ENCODE measurements at regions not wholly inside any gene's neighbourhood (a gene's known extent, or its start where the extent isn't known, plus 50 kb on each side); places are given as distances from the start of the nearest gene placed in this dataset.

DNA sequence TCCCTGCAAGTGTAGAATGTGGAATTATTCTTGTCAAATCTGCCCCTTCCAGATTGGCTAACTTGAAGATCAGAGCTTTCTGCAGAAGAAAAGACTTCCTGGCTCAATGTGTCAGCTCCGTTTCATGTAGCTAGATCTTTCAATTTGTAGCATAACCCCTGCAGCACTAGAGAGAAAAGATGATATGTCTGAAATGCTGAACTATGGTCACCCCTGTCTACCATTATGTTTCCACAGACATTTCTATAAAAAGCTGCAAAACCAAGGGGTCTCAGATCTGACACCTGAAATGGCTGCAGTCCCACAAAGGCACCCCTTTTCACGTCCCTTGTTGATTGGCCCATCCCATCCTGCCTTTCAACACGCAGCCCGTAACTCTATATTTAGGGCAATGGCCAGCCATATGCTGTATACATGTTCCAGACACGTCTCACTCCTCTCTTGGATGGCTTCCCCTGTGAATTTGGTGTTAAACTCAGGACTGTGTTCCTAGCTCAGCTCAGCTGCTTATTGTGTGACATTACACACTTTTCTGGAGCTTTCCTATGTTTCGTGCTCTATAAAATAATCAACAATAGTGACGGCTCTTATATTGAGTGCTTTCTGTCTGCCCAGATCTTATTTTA is 648.6 kb upstream of the CELF2 start:
- Histone ChIP-seq H3K36me3 (no peaks in the 10 kb centered on the region), H3K9me3 (no peaks in the 10 kb centered on the region), H3K27me3 (no peaks in the 10 kb centered on the region), H3K4me3 (no peak overlapping the region)
- no peak for DNase-seq

DNA sequence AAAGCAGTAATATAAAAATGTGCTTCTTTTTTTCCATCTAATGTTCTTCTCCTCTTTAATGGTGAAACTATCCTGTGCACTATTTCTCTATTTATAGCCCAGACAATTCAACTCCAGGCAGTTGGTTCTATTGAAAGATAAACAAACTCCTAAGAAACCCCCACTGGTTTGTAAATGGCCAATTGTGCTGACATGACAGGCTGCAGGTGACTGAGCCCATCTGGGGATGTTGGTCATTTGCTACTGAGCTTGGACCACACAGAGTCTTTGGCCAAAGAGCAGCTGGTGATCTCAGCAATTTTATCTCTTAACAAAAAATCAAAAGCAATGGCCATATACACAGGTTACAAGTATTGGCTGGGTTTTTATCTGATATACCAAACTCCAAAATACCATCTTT is 631.8 kb upstream of the CELF2 start:
- Histone ChIP-seq H3K36me3 (no peaks in the 10 kb centered on the region), H3K27me3 (no peaks in the 10 kb centered on the region), H3K4me3 (no peak overlapping the region), H3K9me3 (no peaks in the 10 kb centered on the region; the same call in 1 of the 2 replicates)
- DNase-seq, result no peak

- no peak for DNase-seq
- H3K9me3 ChIP-seq, result no peaks in the 10 kb centered on the region; the same call in 1 of the 2 replicates
- no peaks in the 10 kb centered on the region for H3K27me3 ChIP-seq
- no peaks in the 10 kb centered on the region for H3K36me3 ChIP-seq
- no peak overlapping the region for H3K4me3 ChIP-seq
Measured at GRCh38 chr10:10389182-10389581, 628.5 kb upstream of the CELF2 start.

DNA sequence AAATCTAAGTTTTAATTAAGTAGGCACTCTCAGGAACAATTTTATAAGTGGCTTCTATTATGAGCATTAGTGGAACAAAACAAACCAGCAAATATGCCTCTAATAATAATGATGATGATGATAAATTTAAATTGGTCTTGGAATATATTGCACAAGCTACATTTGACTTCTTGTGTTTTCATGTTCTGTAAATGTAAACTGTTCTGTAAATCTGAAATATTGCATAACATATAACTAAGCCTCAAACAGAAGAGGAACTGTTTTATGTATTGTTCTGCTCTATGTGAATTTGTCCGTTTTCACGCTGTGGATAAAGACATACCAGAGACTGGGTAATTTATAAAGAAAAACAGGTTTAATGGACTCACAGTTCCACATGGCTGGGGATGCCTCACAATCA is 625.2 kb upstream of the CELF2 start:
- no peak for DNase-seq
- Histone ChIP-seq H3K36me3 (no peaks in the 10 kb centered on the region), H3K4me3 (no peak overlapping the region), H3K9me3 (no peaks in the 10 kb centered on the region), H3K27me3 (no peaks in the 10 kb centered on the region)

DNA sequence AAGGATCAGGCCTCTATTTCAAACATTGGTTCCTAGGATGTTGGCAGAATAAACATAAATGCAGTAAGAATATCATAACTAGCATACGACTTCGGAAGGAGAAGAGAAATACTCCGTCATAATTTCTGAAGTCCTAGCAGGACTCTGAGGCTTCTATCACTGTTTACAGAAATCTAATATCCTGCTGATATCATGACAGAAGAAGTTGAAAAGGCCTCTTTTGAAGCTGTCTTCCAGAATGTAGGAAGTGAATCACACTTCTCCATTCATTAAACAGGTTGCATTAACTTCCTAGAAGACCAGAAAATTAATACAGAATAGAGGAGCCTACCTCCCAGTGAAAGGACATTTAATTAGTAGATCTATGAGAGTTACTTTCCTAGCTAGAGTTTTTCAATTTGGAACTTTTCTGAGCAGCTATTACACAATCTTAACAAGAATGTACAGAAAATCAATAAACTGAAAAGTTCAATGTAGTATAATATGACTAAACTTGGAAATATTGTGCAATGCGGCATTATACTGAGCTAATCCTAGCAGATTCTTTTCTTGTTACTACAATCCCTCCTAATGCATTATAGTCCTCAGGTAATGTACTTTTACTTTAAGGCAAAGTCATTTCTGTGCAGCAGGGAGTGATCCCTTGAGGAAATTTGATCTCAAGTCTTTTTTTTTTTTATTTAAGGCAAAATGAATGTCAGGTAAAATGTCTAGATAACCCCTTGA is 622.6 kb upstream of the CELF2 start:
- no peak overlapping the region for H3K4me3 ChIP-seq
- H3K36me3 ChIP-seq, result no peaks in the 10 kb centered on the region
- DNase-seq, result no peak
- no peaks in the 10 kb centered on the region for H3K27me3 ChIP-seq
- no peaks in the 10 kb centered on the region for H3K9me3 ChIP-seq

- H3K9me3 ChIP-seq, result no peaks in the 10 kb centered on the region
- H3K36me3 ChIP-seq, result no peaks in the 10 kb centered on the region
- DNase-seq, result peak; percentile 4
- no peaks in the 10 kb centered on the region for H3K27me3 ChIP-seq
- H3K4me3 ChIP-seq, result no peak overlapping the region
Measured at GRCh38 chr10:10396601-10397000, 621.1 kb upstream of the CELF2 start.

DNA sequence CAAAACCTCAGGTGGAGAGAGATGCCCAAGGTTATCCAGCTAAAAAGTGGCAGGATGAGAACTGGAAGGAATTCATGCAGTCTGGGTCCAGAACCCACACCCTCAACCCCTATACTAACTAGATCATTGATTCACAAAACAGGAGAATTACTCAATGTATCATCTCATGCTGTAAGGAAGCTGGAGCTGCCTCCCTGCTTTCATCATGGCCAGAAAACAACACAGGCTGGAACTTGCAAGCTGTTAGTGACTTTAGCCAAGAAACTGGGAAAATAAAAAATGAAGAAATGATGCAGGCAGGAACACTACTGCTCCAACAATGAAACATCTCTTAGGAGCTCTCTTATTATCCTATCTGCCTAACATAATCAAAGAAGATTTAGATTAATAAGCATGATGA is 619.8 kb upstream of the CELF2 start:
- no peaks in the 10 kb centered on the region for H3K27me3 ChIP-seq
- no peak for DNase-seq
- no peaks in the 10 kb centered on the region for H3K36me3 ChIP-seq
- H3K4me3 ChIP-seq, result no peak overlapping the region
- no peaks in the 10 kb centered on the region for H3K9me3 ChIP-seq

- Histone ChIP-seq H3K4me3 (no peak overlapping the region), H3K27me3 (no peaks in the 10 kb centered on the region), H3K36me3 (no peaks in the 10 kb centered on the region), H3K9me3 (no peaks in the 10 kb centered on the region)
- DNase-seq, result no peak
Measured at GRCh38 chr10:10403762-10404161, 613.9 kb upstream of the CELF2 start.

DNA sequence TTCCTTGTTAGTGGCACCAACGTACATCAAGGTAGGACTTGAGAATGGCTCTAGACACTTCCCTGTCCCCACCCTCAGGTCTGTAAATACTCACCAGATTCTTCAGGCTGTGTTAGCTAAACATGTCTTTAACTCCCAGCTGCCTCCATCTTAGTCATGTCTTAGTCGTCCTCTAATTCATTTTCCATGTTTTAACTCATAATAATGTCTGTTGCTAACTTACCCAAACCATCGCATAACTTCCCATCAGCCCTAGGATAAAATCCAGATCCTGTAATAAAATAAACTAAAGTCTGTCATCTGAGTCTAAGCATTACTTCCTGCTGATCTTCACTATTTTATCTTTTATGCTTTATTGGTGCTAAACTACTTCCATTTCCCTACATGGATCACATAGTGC is 600.0 kb upstream of the CELF2 start:
- Histone ChIP-seq H3K27me3 (no peaks in the 10 kb centered on the region), H3K36me3 (no peaks in the 10 kb centered on the region), H3K4me3 (no peak overlapping the region), H3K9me3 (no peaks in the 10 kb centered on the region)
- no peak for DNase-seq

DNA sequence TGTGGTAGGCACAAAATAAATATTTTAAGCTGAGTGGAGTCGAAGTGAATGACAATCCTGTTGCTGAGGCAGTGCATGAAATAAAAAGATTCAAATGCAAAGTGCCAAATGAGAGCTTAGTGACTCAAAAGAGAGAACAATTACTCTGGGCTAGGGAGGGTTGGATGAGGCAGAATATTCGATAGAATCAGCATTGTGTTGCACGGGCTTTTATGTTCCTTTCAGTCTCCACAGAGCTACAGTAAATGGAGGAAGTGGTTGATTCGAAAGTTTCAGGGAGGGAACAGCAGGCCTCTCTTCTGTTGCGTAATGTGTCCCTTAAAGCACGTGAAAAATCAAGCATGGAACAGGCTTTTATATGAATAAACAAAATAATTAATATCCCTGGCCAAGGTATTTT is 599.3 kb upstream of the CELF2 start:
- Histone ChIP-seq H3K9me3 (no peaks in the 10 kb centered on the region), H3K4me3 (no peak overlapping the region), H3K27me3 (no peaks in the 10 kb centered on the region), H3K36me3 (no peaks in the 10 kb centered on the region)
- DNase-seq, result no peak

DNA sequence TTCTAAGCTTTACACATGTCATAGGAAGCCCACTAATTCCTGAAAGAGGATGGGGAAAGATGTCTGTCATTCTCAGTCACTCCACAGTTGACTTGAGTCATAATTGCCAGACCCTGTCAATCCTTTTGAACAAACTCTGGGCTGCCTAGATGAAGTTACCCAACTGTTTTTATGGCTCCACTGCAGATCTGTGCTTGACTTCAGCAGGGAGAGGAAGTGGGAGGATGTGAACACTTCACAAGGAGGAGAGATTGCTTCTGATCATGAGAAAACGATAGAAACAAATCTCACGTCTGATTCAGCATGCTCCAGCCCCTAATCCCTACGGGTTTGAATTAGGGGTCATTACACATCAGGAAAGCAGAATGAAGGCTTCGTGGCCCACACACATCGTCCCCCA is 596.6 kb upstream of the CELF2 start:
- H3K36me3 ChIP-seq, result no peaks in the 10 kb centered on the region
- no peaks in the 10 kb centered on the region for H3K27me3 ChIP-seq
- H3K4me3 ChIP-seq, result no peak overlapping the region
- no peak for DNase-seq
- no peaks in the 10 kb centered on the region for H3K9me3 ChIP-seq

DNA sequence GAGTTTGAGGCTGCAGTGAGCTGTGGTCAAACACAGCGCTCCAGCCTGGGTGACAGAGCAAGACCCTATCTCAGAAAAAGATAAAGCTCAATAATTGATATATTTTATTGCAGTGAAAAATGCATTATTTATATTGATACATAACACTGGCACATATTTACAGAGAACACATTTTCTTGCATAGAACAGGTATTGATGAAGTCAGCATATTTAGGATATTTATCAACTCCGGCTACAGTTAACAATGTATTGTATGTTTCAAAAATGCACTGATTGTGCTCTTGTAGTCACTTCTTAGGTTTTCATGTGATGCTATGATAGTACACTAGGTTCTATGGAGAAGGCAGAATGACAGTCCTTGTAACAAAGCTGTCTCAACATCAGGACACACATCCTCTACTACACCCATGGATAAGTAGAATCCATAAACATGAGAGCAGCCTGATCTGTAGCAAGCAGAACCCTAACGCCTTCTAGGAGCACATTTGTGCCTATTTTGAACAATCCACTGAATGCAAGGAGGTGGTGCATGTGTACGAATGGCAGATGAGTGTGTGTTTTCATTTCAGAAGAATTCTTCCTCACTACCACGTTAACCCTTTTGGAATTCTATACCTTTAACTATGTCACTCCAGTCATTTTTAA is 586.1 kb upstream of the CELF2 start:
- H3K36me3 ChIP-seq, result no peaks in the 10 kb centered on the region
- no peaks in the 10 kb centered on the region for H3K27me3 ChIP-seq
- H3K9me3 ChIP-seq, result 0 out of 2 replicates have a peak, but pooled peaks cover 4% of the 10 kb centered on the region
- no peak for DNase-seq
- H3K4me3 ChIP-seq, result no peak overlapping the region

DNA sequence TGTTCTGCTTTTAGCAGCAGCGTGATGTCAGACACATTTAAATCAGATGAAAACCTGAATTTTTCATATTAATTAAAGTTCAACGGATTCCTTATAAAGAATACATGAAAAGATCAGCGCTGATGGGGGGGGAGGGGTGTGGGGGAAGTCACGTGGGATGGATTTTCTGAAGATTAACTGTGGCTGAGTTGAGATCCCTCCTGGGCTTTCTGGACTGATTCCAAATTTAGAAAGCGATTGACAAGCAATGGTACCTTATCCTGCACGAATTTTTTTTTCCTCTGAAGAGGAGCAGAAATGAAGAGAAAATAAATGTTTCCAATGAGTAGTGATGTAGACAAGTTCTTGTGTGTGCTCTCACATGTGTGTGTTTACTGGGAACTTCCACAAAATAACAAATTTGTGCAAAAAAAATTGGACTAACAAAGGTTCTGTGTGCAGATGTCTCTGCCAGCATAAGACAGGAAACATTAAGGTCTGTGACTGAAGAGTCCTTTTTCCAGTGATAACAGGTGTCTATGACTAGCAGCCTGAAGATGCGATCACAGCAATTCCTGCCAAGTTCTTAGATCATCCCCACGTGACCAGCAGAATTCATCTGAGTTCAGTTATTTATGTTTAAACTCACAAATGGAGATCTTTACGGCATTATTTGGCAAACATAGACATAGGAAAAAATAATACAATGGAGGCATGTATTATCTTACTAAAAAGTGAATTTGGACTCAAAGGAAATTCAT is 585.2 kb upstream of the CELF2 start:
- peak; percentile 44 for DNase-seq
- no peaks in the 10 kb centered on the region for H3K27me3 ChIP-seq
- H3K9me3 ChIP-seq, result 0 out of 2 replicates have a peak, but pooled peaks cover 4% of the 10 kb centered on the region
- H3K36me3 ChIP-seq, result no peaks in the 10 kb centered on the region
- H3K4me3 ChIP-seq, result no peak overlapping the region

GRCh38 chr10:10434312-10434711 is 583.4 kb upstream of the CELF2 start:
- 0 out of 2 replicates have a peak, but pooled peaks cover 4% of the 10 kb centered on the region for H3K9me3 ChIP-seq
- no peaks in the 10 kb centered on the region for H3K36me3 ChIP-seq
- no peak for DNase-seq
- no peak overlapping the region for H3K4me3 ChIP-seq
- no peaks in the 10 kb centered on the region for H3K27me3 ChIP-seq

DNA sequence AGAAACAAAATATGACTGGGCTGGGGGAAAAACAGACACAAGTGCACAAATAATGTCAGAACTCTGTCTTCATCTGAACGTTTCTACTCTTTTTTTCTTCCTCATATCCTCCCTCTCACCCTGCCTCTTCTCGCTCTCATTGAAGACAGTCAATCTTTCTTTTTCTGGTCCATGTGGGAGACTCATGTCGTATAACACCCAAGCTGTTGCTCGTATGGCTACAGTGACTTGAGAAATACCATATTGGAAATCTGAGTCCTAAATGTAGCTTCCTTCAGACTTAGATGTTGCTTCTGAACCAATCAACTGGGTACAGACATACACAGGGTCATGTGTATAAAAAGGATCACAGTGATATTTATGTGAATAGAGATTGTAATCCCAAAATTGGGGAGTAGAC is 579.8 kb upstream of the CELF2 start:
- H3K4me3 ChIP-seq, result no peak overlapping the region
- H3K27me3 ChIP-seq, result no peaks in the 10 kb centered on the region
- H3K36me3 ChIP-seq, result no peaks in the 10 kb centered on the region
- no peak for DNase-seq
- 0 out of 2 replicates have a peak, but pooled peaks cover 4% of the 10 kb centered on the region for H3K9me3 ChIP-seq

DNA sequence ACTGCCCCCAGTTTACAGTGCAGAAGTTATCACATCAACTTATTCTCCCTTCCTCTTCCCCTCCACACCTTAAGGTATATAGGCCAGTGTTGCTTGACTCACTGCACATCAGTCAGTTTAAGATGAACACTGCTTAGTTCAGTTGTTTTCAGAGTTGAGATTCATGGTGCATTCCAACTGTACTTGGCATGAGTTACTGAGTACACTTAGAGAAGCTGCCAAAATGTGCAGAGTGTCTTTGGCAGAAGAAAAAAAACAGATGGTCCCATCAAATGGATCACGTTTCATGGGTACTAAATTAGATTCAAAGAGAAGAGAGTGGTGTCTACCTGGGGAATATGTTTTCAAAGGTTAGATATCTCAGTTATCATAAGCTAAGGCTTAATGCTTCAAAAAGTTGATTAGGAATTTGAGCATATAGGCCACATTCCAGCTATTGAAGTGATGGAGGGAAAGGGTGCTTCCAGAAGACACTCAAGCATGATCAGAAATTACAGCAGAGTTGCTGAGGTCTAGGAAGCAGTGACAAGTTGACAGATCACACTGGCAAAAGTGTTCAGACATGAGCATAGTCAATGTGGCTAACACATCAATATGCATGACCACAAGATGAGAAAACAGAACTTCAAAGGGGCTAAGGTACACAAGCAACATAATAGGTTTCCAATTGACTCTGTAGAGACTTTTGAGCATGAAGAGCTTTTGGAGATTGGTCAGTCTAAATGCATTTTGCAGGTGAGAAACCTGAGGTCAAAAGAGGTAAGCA is 579.2 kb upstream of the CELF2 start:
- Histone ChIP-seq H3K4me3 (no peak overlapping the region), H3K27me3 (no peaks in the 10 kb centered on the region), H3K9me3 (0 out of 2 replicates have a peak, but pooled peaks cover 4% of the 10 kb centered on the region), H3K36me3 (no peaks in the 10 kb centered on the region)
- no peak for DNase-seq
